Thyroid gland (tissue), 4 donors: ENCODE measurements at regions not wholly inside any gene's neighbourhood (a gene's known extent, or its start where the extent isn't known, plus 50 kb on each side); places are given as distances from the start of the nearest gene placed in this dataset.

Experiments used
- DNase-seq, 2 donors: peaks; one replicate each; pipeline ENCODE4 v3.0.0-alpha.2; 2019
- H3K27ac ChIP-seq, 3 donors: fragments of 200-600 bp; sonication (generic); 1 replicate in 2 of 3; 2 replicates in 1 of 3; pipeline ENCODE4 v1.5.1; 2016 to 2019; ENCODE audit warnings: mild to moderate bottlenecking in 1 of 3, moderate library complexity in 1 of 3
- H3K27me3 ChIP-seq: fragments of 200-600 bp; sonication (generic); one replicate; pipeline ENCODE4 v1.5.1; 2019
- H3K36me3 ChIP-seq, 2 donors: fragments of 200-600 bp; sonication (generic); one replicate each; pipeline ENCODE4 v1.5.1; 2016 to 2019
- H3K4me1 ChIP-seq, 2 donors: fragments of 200-600 bp; sonication (generic); one replicate each; pipeline ENCODE4 v1.5.1; 2017 to 2019
- H3K4me3 ChIP-seq, 3 donors: fragments of 200-600 bp; sonication (generic); replicated peaks in 1 of 3; 1 replicate in 2 of 3; 2 replicates in 1 of 3; pipeline ENCODE4 v1.5.1; 2016; ENCODE audit warnings: mild to moderate bottlenecking in 1 of 3
- H3K9me3 ChIP-seq: fragments of 200-600 bp; sonication (generic); one replicate; pipeline ENCODE4 v1.5.1; 2017
- POLR2A ChIP-seq, 2 donors: fragments of 450-650 bp; IDR thresholded peaks; one replicate each; pipeline ENCODE4 v1.6.1; 2017; ENCODE audit warnings: antibody characterized with exemption in 2 of 2, mild to moderate bottlenecking in 2 of 2, moderate library complexity in 1 of 2
- WGBS, 2 donors: methylation state at CpG; one replicate each; pipeline ENCODE4 v1.1.5; 2017; 5-methylcytosine and 5-hydroxymethylcytosine counted together
- intact Hi-C: fragments of 100-400 bp; cut with DNase I; formaldehyde crosslinking; loops from one replicate; pipeline ENCODE4 v1.15.1; 2023
- TF ChIP-seq, protein P1 (sequence below), 6 experiments: fragments of 200-600 bp in 3 of 6; fragments of 450-650 bp in 3 of 6; sonication (generic) in 3 of 6; IDR thresholded peaks; one replicate each; pipeline ENCODE4 v1.5.1; 2016 to 2019; ENCODE audit warnings: antibody characterized with exemption in 6 of 6, mild to moderate bottlenecking in 2 of 6, inconsistent platforms in 1 of 6, moderate library complexity in 1 of 6

DNA sequence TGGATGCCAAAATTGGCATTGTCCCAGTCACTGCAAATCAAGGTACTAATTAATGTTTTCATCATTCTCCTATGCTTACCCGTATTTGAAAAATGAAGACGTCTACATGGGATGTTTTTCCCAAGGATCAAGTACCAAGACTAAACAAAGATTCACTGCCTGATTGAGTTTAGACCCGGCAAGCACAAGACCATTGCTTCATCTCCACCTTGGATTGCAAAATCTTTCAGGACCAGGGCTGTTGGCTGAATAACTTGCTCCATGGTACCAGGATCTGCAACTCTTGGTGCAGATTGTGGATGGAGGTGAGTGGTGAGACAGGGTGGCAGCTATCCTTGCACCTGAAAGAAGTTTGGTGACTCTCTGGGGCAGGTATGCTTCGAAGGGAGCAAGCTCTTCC is 122.5 kb upstream of the ETS2 start:
- no peak for TF ChIP-seq POLR2A (IDR thresholded peaks at IDR 0.05)
- TF ChIP-seq, protein P1, sequence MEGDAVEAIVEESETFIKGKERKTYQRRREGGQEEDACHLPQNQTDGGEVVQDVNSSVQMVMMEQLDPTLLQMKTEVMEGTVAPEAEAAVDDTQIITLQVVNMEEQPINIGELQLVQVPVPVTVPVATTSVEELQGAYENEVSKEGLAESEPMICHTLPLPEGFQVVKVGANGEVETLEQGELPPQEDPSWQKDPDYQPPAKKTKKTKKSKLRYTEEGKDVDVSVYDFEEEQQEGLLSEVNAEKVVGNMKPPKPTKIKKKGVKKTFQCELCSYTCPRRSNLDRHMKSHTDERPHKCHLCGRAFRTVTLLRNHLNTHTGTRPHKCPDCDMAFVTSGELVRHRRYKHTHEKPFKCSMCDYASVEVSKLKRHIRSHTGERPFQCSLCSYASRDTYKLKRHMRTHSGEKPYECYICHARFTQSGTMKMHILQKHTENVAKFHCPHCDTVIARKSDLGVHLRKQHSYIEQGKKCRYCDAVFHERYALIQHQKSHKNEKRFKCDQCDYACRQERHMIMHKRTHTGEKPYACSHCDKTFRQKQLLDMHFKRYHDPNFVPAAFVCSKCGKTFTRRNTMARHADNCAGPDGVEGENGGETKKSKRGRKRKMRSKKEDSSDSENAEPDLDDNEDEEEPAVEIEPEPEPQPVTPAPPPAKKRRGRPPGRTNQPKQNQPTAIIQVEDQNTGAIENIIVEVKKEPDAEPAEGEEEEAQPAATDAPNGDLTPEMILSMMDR (IDR thresholded peaks at IDR 0.05): no peak
- WGBS, 2 donors: 77 to 79% methylated on average over 3 to 4 of the region's 4 CpGs
- H3K4me3 ChIP-seq: no peak overlapping the region
- DNase-seq: no peak
- H3K27me3 ChIP-seq: no peaks in the 10 kb centered on the region
- no peaks in the 10 kb centered on the region for H3K36me3 ChIP-seq
- no peaks in the 10 kb centered on the region for H3K4me1 ChIP-seq
- H3K27ac ChIP-seq: no peak overlapping the region
- no peaks in the 10 kb centered on the region for H3K9me3 ChIP-seq
- intact Hi-C loops: no loop called here

DNA sequence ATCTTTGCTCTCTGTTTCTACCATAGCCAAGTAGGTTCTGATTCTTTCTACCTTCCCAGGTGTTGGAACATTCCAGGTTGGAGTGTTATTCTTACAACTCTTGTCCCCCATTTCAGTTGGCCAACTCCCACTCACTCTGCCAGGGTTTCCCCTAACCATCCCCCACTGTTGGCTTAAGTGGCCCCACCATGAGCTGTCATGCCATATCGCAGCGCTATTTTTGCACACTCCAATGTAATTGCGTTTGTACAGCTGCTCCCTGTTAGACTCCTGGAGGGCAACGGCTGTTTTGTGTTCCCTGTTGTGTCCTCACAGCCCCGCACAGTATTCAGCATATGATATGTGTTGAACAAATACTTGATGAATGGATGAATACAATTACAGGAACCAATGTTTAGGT is 117.7 kb upstream of the ETS2 start:
- Histone ChIP-seq H3K27ac (no peak overlapping the region), H3K36me3 (no peaks in the 10 kb centered on the region), H3K4me3 (no peak overlapping the region), H3K9me3 (no peaks in the 10 kb centered on the region), H3K27me3 (no peaks in the 10 kb centered on the region), H3K4me1 (no peaks in the 10 kb centered on the region)
- intact Hi-C loops: no loop called here
- no peak for DNase-seq
- WGBS, 2 donors: 57 to 69% methylated on average over 5 of the region's 5 CpGs
- TF ChIP-seq POLR2A (IDR thresholded peaks at IDR 0.05): no peak
- TF ChIP-seq, protein P1 (IDR thresholded peaks at IDR 0.05): no peak

DNA sequence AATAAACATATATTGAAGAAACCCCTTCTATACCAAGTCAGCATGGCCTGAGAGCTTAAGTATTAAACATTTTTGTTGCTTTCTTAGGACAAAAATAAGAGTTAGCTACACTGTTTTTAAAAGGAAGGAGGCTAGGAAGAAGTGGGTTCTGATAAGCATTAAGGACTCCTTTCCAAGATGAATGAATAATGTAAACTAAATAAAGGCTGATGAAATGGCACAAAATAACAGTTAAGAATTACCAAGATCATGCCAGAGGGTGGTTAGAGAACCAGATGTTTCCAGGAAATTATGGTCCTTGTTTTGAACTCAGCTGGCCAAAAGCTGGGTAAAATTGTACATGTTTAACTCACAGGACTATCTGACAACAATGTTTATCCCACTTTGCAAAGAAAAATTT is 114.1 kb upstream of the ETS2 start:
- no peak for DNase-seq
- Histone ChIP-seq H3K36me3 (no peaks in the 10 kb centered on the region), H3K4me1 (no peaks in the 10 kb centered on the region), H3K9me3 (no peaks in the 10 kb centered on the region), H3K27me3 (no peaks in the 10 kb centered on the region), H3K27ac (no peak overlapping the region), H3K4me3 (no peak overlapping the region)
- intact Hi-C loops: no loop called here
- TF ChIP-seq POLR2A (IDR thresholded peaks at IDR 0.05): no peak
- TF ChIP-seq, protein P1 (IDR thresholded peaks at IDR 0.05): no peak

DNA sequence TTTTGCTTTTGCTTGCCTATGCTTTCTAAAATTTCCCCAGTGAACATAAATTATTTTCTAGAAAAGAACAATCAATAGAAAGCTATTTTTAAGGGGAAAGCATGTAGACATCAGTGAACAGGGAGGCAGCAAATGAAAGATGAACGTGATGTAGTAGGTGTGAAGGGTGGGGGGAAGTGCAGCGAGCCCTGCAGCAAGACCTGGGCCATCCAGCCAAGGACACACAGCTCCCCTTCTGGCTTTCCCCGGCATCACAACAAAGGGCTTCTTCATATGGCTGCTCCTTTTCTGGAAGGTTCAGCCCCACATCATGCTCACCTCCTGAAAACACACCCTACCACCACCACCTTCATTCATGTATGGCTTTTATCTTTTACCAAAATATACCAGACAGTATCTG is 109.2 kb upstream of the ETS2 start:
- intact Hi-C loops: no loop called here
- Histone ChIP-seq H3K4me1 (no peaks in the 10 kb centered on the region), H3K4me3 (no peak overlapping the region), H3K36me3 (no peaks in the 10 kb centered on the region), H3K9me3 (no peaks in the 10 kb centered on the region), H3K27ac (no peak overlapping the region), H3K27me3 (no peaks in the 10 kb centered on the region)
- no peak for DNase-seq
- 77 to 86% methylated on average over 3 of the region's 3 CpGs for WGBS, 2 donors
- no peak for TF ChIP-seq POLR2A (IDR thresholded peaks at IDR 0.05)
- TF ChIP-seq, protein P1 (IDR thresholded peaks at IDR 0.05): no peak

DNA sequence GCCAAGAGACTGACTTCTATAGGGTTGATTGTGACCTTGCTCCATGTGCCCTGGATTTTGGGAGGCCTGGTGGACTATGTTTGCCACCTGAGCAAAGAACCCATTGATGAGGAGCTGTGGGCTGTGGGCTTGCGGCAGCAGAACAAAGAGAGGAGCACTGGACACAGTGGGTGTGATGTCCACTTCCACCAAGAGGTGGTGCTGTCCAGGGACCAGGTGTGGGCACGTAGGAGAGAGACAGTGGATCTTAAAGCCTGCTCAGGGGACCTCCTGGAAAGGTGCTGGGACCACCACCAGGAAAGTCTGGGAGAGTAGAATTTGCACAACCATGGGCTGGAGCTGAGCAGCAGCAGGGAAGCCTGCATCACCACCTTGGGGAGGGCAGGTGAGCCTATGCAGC is 106.7 kb upstream of the ETS2 start:
- Histone ChIP-seq H3K27ac (no peak overlapping the region), H3K27me3 (no peaks in the 10 kb centered on the region), H3K4me3 (no peak overlapping the region), H3K4me1 (no peaks in the 10 kb centered on the region), H3K36me3 (no peaks in the 10 kb centered on the region), H3K9me3 (no peaks in the 10 kb centered on the region)
- no peak for DNase-seq
- TF ChIP-seq, protein P1 (IDR thresholded peaks at IDR 0.05): peak in 1 of 6 experiments; percentile 12
- TF ChIP-seq POLR2A (IDR thresholded peaks at IDR 0.05): no peak
- intact Hi-C loops: no loop called here
- 64 to 80% methylated on average over 1 to 2 of the region's 2 CpGs for WGBS, 2 donors
